HG03460 (cell line): ENCODE measurements at regions not wholly inside any gene's neighbourhood (a gene's known extent, or its start where the extent isn't known, plus 50 kb on each side); places are given as distances from the start of the nearest gene placed in this dataset.

Experiments used
- ATAC-seq: cut with Tn5 transposase; IDR thresholded peaks from one replicate; pipeline ENCODE4 v1.9.1; 2021; ENCODE audit not compliant: unreplicated experiment

DNA sequence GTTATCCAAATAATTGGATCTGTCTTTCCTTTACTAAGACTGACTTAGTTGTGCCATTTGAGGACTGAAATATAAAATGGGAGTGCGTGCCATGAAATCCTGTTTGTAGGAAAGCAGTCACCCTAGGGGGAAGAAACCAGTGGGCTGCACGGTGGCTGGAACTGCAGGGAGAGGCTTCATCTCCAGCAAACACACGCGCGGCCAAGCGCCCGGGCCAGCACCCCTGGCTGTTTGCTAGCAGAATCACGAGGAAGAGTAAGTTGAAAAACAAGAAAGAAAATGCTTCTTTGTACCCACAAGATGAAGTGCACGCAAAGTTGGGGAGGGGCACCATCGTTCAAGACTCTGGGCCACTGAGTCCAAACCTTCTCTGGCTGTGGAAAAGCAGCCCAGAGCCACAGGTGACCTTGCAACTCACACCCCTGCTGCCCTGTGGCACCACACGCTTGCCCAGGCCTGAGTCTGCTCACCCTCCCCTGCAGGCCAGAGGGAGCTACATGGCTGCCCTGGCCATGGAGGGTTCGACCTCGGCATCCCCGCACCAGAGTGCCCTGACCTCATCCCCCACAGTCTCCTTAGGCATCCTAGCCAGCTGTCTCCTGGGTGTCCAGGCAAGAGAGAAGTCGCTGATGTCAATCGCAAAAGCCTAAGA is 55.2 kb downstream of the IRX2 start:
- no peak for ATAC-seq

- no peak for ATAC-seq
Measured at GRCh38 chr5:2695200-2695891, 56.1 kb downstream of the IRX2 start.

GRCh38 chr5:2691530-2691929 is 59.9 kb downstream of the IRX2 start:
- ATAC-seq = no peak

GRCh38 chr5:2690293-2690692 is 61.2 kb downstream of the IRX2 start:
- ATAC-seq = no peak

GRCh38 chr5:2688586-2688985 is 62.9 kb downstream of the IRX2 start:
- ATAC-seq = no peak

DNA sequence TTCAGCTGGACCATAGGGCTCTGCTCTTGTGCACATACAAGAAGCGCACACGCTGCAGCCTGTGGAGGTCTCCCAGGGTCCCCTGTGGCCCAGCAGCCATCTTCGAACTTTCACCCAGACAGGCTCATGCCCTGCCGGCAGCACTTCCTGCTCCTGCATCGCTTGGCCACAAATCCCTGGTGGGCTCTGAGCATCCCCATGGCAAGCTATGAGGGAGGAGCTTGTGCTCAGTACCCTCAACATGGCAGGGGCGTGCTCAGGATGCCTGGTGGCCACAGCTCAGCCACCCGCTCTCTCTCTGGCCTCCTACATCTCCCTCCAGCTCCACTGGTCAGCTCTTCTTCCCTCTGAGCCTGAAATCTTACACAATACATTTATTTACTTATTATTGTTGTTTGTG is 63.7 kb downstream of the IRX2 start:
- ATAC-seq = no peak

DNA sequence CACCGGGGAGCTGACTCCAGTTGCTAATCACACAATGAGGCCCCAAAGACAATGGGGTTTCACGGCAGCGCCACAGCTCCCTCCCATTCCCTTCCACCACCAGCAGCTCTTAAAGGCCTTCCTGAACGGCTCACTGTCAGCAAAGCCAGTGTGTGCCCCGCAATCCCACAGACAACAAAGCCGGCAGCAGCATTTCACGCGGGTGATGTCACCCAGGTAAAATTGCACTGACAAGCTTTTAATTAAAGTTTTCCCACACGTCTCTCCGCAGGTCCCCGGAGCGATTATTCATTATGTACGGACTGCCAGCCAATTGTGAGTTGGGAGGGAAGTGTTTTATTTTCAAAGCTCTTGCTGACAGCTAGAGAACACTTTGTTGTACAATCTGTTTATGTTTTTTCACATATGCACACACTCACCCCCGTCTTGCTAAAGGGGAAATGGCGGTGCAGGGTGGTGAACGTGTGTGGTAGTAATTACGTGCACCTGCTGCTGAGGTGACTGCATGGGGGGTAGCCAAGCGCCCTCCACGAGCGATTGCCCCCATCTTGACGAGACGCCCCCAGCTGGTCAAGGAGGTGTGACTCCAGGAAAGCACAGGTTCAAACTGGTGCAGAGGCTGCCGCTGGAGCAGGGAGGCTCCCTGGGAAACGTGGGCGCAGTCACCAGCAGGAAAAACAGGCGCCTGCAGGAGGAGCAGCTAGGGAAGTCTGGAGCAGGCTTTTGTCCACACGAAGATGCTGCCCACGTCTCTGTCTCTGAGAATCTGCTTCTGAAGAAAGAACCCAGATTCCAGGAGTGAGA is 65.0 kb downstream of the IRX2 start:
- no peak for ATAC-seq

DNA sequence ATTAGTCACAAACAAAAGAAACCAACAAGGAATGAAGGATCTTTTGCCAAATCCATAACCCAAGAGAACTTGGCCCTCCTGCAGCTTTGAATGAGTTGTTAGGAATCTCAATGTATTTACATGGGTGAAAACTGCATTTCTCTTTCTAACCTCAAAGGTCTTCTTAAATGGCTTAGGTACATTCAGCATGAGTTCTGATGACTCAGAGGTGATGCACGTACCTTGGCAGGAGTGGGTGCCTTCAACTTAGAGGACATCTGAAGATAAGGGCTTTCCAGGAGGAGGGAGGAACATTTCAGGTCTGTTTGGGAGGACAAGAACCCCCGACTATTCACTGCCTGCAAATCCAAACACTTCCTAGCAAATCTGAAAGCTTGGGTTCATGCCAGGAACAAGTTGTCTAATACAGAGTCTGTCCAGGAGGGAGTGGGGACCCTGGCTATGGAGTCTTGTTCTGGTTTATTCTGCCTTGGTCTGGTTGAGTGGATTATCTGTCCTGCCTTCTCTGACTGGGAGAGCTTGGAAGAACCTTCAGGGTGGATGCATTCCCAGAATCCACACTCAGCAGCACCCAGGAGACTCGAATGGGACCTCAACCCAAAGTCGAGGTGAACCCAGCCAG is 65.7 kb downstream of the IRX2 start:
- no peak for ATAC-seq

GRCh38 chr5:2684606-2685005 is 66.9 kb downstream of the IRX2 start:
- ATAC-seq = no peak

DNA sequence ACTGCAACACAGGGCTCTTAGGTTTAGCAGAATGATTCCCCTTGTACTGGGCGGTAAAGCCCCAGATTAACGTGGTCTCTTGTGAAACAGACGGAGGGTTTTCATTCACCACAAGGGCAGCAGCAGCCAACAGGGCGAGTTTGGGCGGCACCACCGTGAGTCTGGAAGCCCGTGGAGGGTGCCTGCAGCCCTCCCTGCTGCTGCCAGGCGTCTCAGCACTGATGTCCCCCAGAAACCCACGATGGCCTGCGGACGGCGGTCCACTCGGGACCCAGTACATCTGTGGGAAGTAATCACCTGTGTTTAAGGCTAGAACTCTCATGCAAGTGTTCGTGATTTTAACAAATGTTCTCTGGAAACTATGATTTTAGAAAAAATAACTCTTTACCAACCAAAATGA is 67.8 kb downstream of the IRX2 start:
- no peak for ATAC-seq

- no peak for ATAC-seq
Measured at GRCh38 chr5:2681476-2681875, 70.0 kb downstream of the IRX2 start.

DNA sequence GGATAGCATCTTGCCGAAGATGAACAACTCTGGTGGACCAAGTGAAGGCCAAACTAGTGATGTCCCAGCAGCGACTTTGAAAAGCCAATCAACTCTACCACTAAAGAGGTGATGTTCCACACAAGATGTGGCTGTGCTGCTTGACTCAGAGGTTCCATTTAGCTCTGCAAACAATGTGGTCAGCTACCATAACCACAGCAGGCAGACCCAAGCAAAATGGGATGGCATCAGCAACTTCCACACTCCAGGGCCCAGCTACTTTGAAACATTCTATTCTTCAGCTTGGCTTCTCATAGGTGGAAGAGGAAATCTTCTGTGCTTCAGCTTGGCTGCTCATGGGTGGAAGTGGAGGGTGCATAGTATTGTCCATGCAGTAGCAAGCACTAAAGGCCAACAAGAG is 70.5 kb downstream of the IRX2 start:
- ATAC-seq = no peak

GRCh38 chr5:2677689-2678088 is 73.8 kb downstream of the IRX2 start:
- no peak for ATAC-seq

GRCh38 chr5:2675548-2675947 is 75.9 kb downstream of the IRX2 start:
- ATAC-seq = no peak

DNA sequence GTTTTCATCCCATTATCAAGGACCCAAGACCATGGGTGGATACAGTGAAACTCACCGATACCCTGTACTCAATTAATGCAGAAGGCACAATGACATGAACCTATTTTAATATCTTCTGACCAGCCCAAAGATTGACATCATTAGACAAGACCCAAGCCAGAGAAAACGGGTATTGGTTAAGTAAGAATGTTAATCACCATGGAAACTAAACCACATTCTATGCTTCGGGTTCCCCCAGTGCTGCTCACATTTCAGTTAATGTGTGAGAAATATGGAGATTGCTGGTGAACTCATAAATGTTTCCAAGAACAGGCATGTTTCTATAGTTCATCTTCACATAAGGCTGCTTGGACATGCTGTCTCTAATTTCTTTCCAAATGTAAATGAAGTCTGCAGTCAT is 77.0 kb downstream of the IRX2 start:
- ATAC-seq = no peak

DNA sequence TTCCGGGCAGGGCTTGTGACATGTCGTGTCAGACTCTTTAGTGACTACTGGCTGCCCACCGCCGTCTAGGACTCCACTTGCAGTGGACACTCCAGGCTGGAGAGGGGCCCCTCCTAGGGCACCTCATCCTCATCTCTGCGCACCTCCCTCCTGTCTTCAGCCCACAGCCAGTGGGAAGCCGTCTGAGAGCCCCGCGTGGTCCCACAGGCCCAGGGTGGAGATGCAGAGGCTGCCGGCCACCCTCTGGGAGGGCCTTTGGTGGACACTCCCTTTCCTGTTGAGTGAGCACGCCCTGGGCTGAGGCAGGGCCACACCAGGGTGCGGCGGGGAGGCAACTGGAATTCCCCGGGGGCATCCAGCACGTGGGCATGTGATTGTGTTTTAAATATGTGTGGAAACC is 80.5 kb downstream of the IRX2 start:
- ATAC-seq = no peak

DNA sequence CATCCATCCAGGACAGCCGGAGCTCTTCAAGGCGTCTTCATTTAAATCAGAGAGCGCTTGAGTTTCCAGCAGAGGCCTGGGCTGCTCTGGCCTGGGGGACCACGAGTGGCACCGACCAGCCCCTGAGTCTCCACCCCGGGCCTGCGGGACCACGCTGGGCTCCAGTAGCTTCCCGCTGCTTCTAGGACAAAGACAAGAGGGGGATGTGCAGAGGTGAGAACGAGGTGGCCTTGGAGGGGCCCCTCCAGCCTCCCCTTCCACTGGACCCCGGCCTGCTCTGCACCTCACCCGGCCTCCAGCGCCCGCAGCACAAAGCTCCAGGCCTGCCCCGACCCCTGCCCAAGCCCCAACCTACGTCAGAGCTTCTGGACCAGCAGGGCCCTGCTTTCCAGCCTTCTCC is 81.6 kb downstream of the IRX2 start:
- no peak for ATAC-seq

DNA sequence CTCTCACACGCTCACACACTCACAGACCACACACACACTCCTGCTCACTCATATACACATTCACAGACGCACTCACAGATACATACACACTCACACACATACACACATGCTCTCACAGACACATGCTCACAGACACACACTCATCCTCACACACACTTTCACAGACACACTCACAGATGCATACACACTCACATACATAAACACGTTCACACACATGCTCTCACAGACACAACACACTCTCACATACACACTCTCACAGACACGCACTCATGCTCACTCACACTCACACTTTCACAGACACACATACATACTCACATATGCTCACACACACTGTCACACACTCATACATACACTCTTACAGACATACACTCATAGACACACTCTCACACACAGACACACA is 82.2 kb downstream of the IRX2 start:
- ATAC-seq = no peak

DNA sequence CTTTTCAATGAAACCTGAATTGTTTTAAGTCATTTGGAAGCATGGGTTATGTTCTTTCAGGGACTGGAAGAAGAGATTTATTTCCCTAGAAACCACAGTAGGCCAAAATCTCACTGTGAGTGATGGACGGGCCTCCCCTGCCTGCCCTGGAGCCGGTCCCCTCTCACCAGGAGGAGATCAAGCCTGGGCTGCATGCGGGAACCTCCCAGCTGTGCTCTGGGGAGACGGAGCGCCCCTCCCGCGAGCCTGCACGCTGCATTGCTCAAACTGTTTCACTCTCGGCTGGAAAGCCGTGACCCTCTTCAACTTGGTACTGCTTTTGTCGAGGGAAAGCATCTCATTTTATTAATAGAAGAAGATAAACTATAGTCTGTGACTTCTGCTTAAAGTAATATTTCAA is 85.4 kb downstream of the IRX2 start:
- ATAC-seq = no peak

GRCh38 chr5:2663489-2663888 is 88.0 kb downstream of the IRX2 start:
- no peak for ATAC-seq

- ATAC-seq = no peak
Measured at GRCh38 chr5:2660315-2660714, 91.2 kb downstream of the IRX2 start.
